ENCODE measurements at regions not wholly inside any gene's neighbourhood (a gene's known extent, or its start where the extent isn't known, plus 50 kb on each side); places are given as distances from the start of the nearest gene placed in this dataset.
"Not testable (repeated sequence)": the region's sequence is repeated elsewhere in the genome, so short reads cannot be mapped to it uniquely, and the experiment has no call there.

DNA sequence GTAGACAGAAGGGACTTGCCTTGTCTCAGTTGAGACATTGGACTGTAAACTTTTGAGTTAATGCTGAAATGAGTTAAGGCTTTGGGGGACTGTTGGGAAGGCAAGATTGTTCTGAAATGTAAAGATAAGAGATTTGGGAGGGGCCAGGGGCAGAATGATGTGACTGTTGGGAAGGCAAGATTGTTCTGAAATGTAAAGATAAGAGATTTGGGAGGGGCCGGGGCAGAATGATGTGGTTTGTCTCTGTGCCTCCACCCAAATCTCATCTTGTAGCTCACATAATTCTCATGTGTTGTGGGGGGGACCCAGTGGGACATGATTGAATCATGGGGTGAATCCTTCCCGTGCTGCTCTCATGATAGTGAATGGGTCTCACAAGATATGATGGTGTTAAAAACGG is 1217.1 kb downstream of the GALC start:
- not testable (repeated sequence) for DNase-seq

- DNase-seq, result no peak
Measured at GRCh38 chr14:86774916-86775315, 1218.1 kb downstream of the GALC start.

DNA sequence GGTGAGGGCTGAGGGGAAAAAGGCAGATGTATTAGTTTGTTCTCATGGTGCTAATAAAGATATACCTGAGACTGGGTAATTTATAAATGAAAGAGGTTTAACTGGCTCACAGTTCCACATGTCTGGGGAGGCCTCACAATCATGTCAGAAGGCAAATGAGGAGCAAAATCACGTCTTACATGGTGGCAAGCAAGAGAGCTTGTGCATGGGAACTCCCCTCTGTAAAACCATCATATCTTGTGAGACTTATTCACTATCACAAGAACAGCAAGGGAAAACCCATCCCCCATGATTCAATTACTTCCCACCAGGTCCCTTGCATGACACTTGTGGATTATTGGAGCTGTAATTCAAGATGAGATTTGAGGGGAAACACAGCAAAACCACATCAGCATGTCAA is 1220.9 kb downstream of the GALC start:
- no peak for DNase-seq

DNA sequence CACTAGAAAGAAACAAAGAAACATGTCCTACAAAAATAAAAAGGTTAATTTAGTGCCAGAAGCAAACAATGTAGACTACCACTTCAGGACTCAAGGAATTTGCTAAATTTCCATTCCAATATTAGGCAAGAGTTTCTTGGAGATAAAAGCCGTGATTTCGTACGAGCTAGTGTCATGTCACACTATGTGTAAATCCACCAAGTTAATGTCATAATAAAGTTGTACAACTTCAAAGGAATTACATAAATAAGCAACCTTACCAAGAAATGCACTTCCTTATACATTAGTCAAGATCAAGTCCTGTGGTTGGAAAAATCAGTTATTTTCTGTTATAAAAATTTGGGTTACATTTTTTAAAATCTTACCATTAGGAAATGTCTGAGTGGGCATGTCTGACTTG is 1222.8 kb downstream of the GALC start:
- no peak for DNase-seq

DNA sequence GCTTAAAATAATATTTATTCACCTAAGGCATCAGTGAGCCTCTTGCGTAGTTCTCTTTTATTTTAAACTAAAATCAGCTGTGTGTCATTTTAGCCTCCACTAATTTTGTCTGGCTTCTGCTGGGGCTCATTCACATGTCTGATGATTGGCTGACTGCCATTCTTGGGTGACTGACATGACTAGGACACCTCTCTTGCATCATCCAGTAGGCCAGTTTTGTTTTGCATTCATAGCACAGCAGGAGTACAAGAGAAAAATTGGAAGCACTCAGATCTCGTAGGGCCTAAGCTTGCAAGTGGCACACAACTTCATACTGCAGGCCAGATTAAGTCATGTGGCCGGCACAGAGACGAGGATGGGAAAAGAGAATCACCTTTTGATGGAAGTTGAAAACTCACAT is 1226.5 kb downstream of the GALC start:
- DNase-seq, result no peak

GRCh38 chr14:86761611-86762010 is 1231.4 kb downstream of the GALC start:
- no peak for DNase-seq

DNA sequence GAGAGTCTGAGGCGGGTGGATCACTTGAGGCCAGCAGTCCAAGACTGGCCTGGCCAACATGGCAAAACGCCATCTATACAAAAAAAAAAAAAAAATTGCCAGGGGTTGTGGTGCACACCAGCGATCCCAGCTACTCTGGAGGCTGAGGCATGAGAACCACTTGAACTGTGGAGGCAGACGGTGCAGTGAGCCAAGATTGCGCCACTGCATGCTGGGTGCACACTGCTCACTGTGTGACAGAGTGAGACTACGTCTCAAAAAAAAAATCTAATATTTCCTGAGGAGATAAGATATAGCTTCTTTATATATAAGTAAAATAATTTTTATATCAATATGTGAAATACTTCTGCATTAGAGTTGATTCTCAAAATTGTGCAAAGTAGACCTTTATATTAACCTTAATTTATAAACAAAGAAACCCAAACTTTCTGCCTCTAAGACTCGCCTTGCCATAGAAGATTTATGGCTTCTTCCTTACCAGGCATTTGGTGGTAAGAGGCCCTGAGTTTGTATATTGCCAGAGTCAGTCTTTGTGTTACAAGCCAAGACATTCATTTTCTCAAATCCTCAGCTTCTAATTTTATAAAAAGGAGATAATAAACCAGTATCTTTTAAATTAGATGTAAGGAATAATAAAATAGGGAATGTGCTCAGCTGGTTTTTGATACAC is 1226.7 kb downstream of the FLRT2 start:
- DNase-seq, result no peak

DNA sequence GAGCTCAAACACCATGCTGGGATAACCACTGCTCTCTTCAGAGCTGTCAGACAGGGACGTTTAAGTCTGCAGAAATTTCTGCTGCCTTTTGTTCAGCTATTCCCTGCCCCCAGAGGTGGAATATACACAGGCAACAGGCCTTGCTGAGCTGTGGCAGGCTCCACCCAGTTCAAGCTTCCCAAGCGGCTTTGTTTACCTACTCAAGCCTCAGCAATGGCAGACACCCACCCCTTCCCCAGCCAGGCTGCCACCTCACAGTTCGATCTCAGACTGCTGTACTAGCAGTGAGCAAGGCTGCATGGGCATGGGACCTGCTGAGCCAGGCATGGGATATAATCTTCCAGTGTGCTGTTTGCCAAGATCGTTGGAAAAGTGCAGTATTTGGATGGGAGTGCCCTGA is 1220.5 kb downstream of the FLRT2 start:
- not testable (repeated sequence) for DNase-seq

GRCh38 chr14:86739761-86740160 is 1209.8 kb downstream of the FLRT2 start:
- DNase-seq, result no peak

GRCh38 chr14:86731427-86731826 is 1201.5 kb downstream of the FLRT2 start:
- not testable (repeated sequence) for DNase-seq

DNA sequence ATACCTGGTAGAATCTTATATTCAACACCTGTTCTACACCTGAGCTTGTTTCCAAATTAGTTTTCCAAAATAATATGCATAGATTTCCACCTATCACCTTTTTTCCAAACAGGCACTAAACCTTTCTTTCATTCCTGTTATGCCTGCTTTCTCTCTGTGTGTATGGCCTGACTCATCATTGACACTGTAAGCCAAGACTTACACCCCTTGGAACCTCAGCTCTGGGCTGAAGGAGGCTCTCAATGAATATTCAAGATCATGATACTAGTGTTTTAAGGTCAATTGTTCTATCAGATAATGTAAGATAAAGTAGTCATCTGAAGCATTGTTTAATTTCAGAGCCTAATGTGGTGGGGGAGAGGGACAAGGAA is 1193.3 kb downstream of the FLRT2 start:
- DNase-seq, result no peak

- DNase-seq, result no peak
Measured at GRCh38 chr14:86722612-86723253, 1192.8 kb downstream of the FLRT2 start.

GRCh38 chr14:86714575-86714974 is 1184.6 kb downstream of the FLRT2 start:
- DNase-seq, result no peak

GRCh38 chr14:86714153-86714552 is 1184.2 kb downstream of the FLRT2 start:
- no peak for DNase-seq

DNA sequence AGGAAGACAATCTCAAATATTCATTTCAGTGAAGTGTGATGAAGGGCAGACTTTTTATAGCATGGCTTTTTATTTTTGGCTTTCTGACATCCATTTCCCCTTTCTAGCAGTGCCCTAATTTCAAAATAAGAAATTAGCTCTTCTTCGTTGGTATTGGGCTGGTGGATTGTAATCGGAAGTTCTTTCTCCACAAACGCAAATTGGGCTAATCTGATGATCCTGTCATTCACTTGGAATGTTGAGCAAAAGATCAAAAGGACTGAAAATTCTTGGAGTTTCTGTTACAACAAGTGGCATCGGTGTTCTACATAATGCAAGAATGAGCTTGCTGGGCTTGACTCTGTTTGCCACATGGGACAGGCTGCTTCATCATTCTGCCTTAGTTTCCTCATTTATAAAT is 1182.8 kb downstream of the FLRT2 start:
- no peak for DNase-seq

DNA sequence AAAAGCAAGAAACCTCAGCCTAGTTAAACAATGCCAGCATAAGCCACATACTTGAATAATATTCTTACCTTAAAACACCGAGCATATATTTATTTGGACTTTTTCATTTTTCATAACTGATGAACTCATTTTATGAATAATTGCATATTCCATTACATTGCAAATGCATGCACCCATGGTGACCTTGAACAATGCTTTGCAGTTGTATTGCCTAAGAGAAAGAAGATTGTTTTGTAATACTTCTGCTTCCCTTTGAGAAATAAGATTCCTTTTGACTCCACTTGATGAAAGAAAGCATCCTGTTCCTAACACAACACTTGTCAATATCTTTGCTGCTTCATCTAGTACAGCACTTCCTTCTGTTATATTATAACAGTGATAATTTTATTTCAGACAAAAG is 1182.2 kb downstream of the FLRT2 start:
- no peak for DNase-seq

GRCh38 chr14:86708846-86709339 is 1178.9 kb downstream of the FLRT2 start:
- no peak for DNase-seq

DNA sequence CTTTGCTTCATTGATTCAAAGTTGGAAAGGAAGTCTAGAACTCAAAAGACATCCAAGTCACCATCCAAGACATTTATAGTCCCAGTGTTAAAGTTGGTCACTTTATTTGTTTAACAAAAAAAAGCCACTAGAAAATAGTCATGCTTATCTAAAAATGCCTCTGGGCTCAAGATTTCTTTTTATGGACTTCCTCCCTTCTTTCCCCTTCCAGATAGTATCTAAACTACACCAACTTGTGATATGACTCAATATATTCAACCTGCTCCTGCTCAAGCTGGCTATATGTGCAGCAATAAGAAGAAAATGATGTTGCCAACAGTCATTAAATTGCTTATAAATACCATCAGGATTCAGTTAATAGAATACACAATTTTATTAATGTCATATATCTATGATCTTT is 1177.1 kb downstream of the FLRT2 start:
- DNase-seq, result no peak

DNA sequence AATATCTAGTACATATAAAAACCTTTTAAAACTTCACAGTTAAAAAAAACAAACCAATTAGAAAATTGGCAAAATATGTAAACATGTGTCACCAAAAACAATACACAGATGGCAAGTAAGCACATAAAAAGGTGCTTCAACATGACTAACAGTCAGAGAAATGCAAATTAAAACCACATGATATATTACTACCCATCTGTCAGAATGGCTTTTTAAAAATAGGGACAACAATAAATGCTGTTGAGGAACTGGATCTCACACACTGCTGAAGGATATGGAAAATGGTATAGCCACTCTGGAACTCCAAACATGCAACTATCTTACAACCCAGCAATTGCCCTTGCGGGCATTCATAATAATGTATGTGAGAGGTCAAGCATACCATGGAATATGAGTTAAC is 1153.6 kb downstream of the FLRT2 start:
- no peak for DNase-seq

DNA sequence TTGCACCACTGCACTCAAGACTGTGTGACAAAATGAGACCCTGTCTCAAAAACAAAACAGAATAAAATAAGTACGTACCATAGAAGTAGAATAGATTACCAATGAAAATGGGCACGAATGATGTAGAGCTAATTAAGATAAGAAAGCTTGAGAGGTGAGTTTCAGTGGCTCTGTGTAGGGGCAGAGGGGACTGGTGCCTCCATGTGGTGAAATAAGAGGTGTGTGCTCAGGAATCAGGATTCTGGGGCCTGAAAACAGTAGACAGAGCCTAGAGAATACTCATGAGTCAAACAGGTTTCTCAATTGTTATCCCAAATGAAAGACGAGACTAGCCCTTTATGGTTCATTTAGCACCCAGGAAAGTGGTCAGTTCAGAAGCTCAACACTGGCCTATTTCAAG is 1145.1 kb downstream of the FLRT2 start:
- no peak for DNase-seq

GRCh38 chr14:86673523-86673969 is 1143.6 kb downstream of the FLRT2 start:
- DNase-seq, result no peak

- no peak for DNase-seq
Measured at GRCh38 chr14:86672080-86672479, 1142.1 kb downstream of the FLRT2 start.

DNA sequence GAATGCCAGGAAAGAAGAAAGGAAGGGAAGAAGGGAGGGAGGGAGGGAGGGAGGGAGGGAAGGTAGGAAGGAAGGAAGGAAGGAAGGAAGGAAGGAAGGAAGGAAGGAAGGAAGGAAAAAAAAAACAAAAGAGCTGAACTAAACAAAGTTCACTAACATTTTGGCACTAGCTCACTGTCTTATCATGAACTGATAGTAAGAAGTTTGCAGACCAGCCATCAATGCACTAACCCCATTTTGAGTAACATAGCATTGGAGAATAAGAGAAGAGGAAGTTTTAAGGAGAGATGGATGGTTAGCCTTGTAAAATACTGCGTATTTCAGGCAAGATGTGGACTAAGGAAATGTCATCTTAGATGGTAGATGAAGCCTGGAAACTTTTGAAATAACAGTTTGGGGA is 1136.0 kb downstream of the FLRT2 start:
- no peak for DNase-seq

DNA sequence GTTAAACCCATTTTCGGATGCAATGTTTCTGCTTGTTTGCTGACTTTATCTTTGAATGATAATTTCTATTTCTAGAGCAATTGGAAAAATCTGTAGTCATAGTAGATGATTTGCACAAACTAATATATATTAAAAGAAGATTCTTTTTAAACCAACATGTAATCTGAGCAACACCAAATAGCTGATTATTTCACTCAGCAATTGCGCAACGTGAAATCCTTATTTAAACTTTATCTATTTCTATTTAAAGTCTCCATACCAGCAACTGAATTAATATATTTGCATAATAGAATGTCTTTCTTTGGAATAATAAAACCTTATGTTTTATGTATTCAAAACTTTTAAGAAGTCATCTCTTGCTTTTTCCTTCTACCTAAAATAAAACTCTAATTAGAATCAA is 1132.4 kb downstream of the FLRT2 start:
- DNase-seq, result no peak
